DOHH2 (cell line): ENCODE measurements at regions not wholly inside any gene's neighbourhood (a gene's known extent, or its start where the extent isn't known, plus 50 kb on each side); places are given as distances from the start of the nearest gene placed in this dataset.

Experiments
- H3F3A ChIP-seq: fragments of 200-600 bp; sonication (generic), shearing (Covaris generic); 2 replicates; pipeline ENCODE4 v1.6.0; 2016; ENCODE audit warnings: antibody characterized with exemption, mild to moderate bottlenecking; ENCODE audit not compliant: control insufficient read depth, insufficient read depth
- H3K27ac ChIP-seq: fragments of 200-600 bp; sonication (generic); 2 replicates; pipeline ENCODE4 v1.5.1; 2014; ENCODE audit warnings: low read depth, mild to moderate bottlenecking, low read length, moderate library complexity
- H3K27me3 ChIP-seq: fragments of 200-600 bp; sonication (generic); 2 replicates; pipeline ENCODE4 v1.6.1; 2014; ENCODE audit warnings: mild to moderate bottlenecking, low read length, mixed read lengths; ENCODE audit not compliant: control insufficient read depth
- H3K36me3 ChIP-seq: fragments of 200-600 bp; sonication (generic); 2 replicates; pipeline ENCODE4 v1.6.1; 2014; ENCODE audit warnings: mild to moderate bottlenecking, low read length, moderate library complexity, mixed read lengths; ENCODE audit not compliant: control insufficient read depth
- H3K4me1 ChIP-seq: fragments of 200-600 bp; sonication (generic); 2 replicates; pipeline ENCODE4 v1.6.1; 2014; ENCODE audit warnings: mild to moderate bottlenecking, low read length, mixed read lengths; ENCODE audit not compliant: control insufficient read depth
- H3K4me2 ChIP-seq: fragments of 200-600 bp; sonication (generic); 2 replicates; pipeline ENCODE4 v1.6.0; 2014; ENCODE audit warnings: mild to moderate bottlenecking, low read length, moderate library complexity
- H3K4me3 ChIP-seq: fragments of 200-600 bp; sonication (generic); 2 replicates; pipeline ENCODE4 v1.5.1; 2014; ENCODE audit warnings: mild to moderate bottlenecking, low read length, mixed read lengths
- H3K79me2 ChIP-seq: fragments of 200-600 bp; sonication (generic); 2 replicates; pipeline ENCODE4 v1.6.1; 2014; ENCODE audit warnings: mild to moderate bottlenecking, low read length, mixed read lengths; ENCODE audit not compliant: control insufficient read depth
- H3K9me2 ChIP-seq: fragments of 200-600 bp; sonication (generic); replicated peaks from 2 replicates; pipeline ENCODE4 v1.6.1; 2014; ENCODE audit warnings: mild to moderate bottlenecking, low read length, mixed read lengths; ENCODE audit not compliant: control insufficient read depth
- H3K9me3 ChIP-seq: fragments of 200-600 bp; sonication (generic); 2 replicates; pipeline ENCODE4 v1.6.1; 2014; ENCODE audit warnings: antibody characterized with exemption, low read length, mixed read lengths; ENCODE audit not compliant: control insufficient read depth, insufficient read depth
- H4K20me1 ChIP-seq: fragments of 200-600 bp; sonication (generic); 2 replicates; pipeline ENCODE4 v1.6.0; 2014; ENCODE audit warnings: low read depth, mild to moderate bottlenecking, antibody characterized with exemption, low read length, moderate library complexity; ENCODE audit not compliant: control insufficient read depth, insufficient read depth
- CTCF ChIP-seq: fragments of 200-600 bp; sonication (generic); IDR thresholded peaks from one replicate; pipeline ENCODE4 v1.5.1; 2014; ENCODE audit warnings: antibody characterized with exemption, mild to moderate bottlenecking, low read depth, low read length; ENCODE audit not compliant: poor library complexity, severe bottlenecking
- EZH2phosphoT487 ChIP-seq: fragments of 200-600 bp; sonication (generic); IDR thresholded peaks from 2 replicates; pipeline ENCODE4 v1.6.1; 2017; ENCODE audit warnings: borderline replicate concordance, mild to moderate bottlenecking, antibody characterized with exemption, low read length, moderate library complexity, mixed read lengths

- Histone ChIP-seq H3K4me3 (no peak overlapping the region), H3K4me1 (no peaks in the 10 kb centered on the region), H3K36me3 (no peaks in the 10 kb centered on the region), H3K4me2 (no peak overlapping the region), H4K20me1 (no peaks in the 10 kb centered on the region), H3K9me2 (no peaks in the 10 kb centered on the region), H3K79me2 (no peaks in the 10 kb centered on the region), H3K27ac (no peak overlapping the region), H3K27me3 (no peaks in the 10 kb centered on the region), H3F3A (no peaks in the 10 kb centered on the region), H3K9me3 (no peaks in the 10 kb centered on the region)
- TF ChIP-seq CTCF (no peak), EZH2phosphoT487 (no peak)
Observed at GRCh38 chr18:34521040-34521439, 189.1 kb upstream of the DTNA start.

GRCh38 chr18:34522603-34523002 is 187.5 kb upstream of the DTNA start:
- Histone ChIP-seq H3K4me2 (no peak overlapping the region), H3K4me3 (no peak overlapping the region), H3F3A (no peaks in the 10 kb centered on the region), H3K79me2 (no peaks in the 10 kb centered on the region), H3K4me1 (no peaks in the 10 kb centered on the region), H3K27ac (no peak overlapping the region), H3K9me3 (no peaks in the 10 kb centered on the region), H3K9me2 (no peaks in the 10 kb centered on the region), H4K20me1 (no peaks in the 10 kb centered on the region), H3K36me3 (no peaks in the 10 kb centered on the region), H3K27me3 (no peaks in the 10 kb centered on the region)
- TF ChIP-seq CTCF (no peak), EZH2phosphoT487 (no peak)

GRCh38 chr18:34525244-34525643 is 184.9 kb upstream of the DTNA start:
- Histone ChIP-seq H3K4me3 (no peak overlapping the region), H3F3A (no peaks in the 10 kb centered on the region), H3K9me3 (no peaks in the 10 kb centered on the region), H3K79me2 (no peaks in the 10 kb centered on the region), H3K4me1 (no peaks in the 10 kb centered on the region), H3K4me2 (no peak overlapping the region), H3K27me3 (no peaks in the 10 kb centered on the region), H3K9me2 (no peaks in the 10 kb centered on the region), H4K20me1 (no peaks in the 10 kb centered on the region), H3K36me3 (no peaks in the 10 kb centered on the region), H3K27ac (no peak overlapping the region)
- TF ChIP-seq CTCF = no peak
- no peak for TF ChIP-seq EZH2phosphoT487

GRCh38 chr18:34528177-34528576 is 181.9 kb upstream of the DTNA start:
- Histone ChIP-seq H3K4me1 (no peaks in the 10 kb centered on the region), H3K4me2 (no peak overlapping the region), H3K27me3 (no peaks in the 10 kb centered on the region), H3K9me3 (no peaks in the 10 kb centered on the region), H4K20me1 (no peaks in the 10 kb centered on the region), H3K36me3 (no peaks in the 10 kb centered on the region), H3K27ac (no peak overlapping the region), H3F3A (no peaks in the 10 kb centered on the region), H3K9me2 (no peaks in the 10 kb centered on the region), H3K4me3 (no peak overlapping the region), H3K79me2 (no peaks in the 10 kb centered on the region)
- TF ChIP-seq CTCF = no peak
- TF ChIP-seq EZH2phosphoT487 = no peak
